SJSA1 (cell line): ENCODE measurements at regions not wholly inside any gene's neighbourhood (a gene's known extent, or its start where the extent isn't known, plus 50 kb on each side); places are given as distances from the start of the nearest gene placed in this dataset.
"Not testable (repeated sequence)": the region's sequence is repeated elsewhere in the genome, so short reads cannot be mapped to it uniquely, and the experiment has no call there.

Source experiments
- DNase-seq, 2 experiments: peaks; one replicate each; pipeline ENCODE4 v3.0.0-alpha.2; 2015 to 2020; ENCODE audit warnings: low spot score in 2 of 2, low read depth in 1 of 2
- H3K27ac ChIP-seq: fragments of 250-450 bp; sonication (Bioruptor Pico); 2 replicates; pipeline ENCODE4 v1.5.1; 2020; ENCODE audit warnings: mild to moderate bottlenecking, moderate library complexity
- H3K27me3 ChIP-seq: fragments of 250-450 bp; sonication (Bioruptor Pico); replicated peaks from 2 replicates; pipeline ENCODE4 v1.5.1; 2020; ENCODE audit warnings: mild to moderate bottlenecking, moderate library complexity
- H3K36me3 ChIP-seq: fragments of 250-450 bp; sonication (Bioruptor Pico); 2 replicates; pipeline ENCODE4 v1.5.1; 2020; ENCODE audit warnings: mild to moderate bottlenecking
- H3K4me1 ChIP-seq: fragments of 250-450 bp; sonication (Bioruptor Pico); replicated peaks from 2 replicates; pipeline ENCODE4 v1.6.1; 2021; ENCODE audit warnings: mild to moderate bottlenecking
- H3K4me3 ChIP-seq: fragments of 250-450 bp; sonication (Bioruptor Pico); 2 replicates; pipeline ENCODE4 v1.5.1; 2020; ENCODE audit warnings: mild to moderate bottlenecking
- H3K9me3 ChIP-seq: fragments of 250-450 bp; sonication (Bioruptor Pico); replicated peaks from 2 replicates; pipeline ENCODE4 v1.5.1; 2020; ENCODE audit warnings: mild to moderate bottlenecking

DNA sequence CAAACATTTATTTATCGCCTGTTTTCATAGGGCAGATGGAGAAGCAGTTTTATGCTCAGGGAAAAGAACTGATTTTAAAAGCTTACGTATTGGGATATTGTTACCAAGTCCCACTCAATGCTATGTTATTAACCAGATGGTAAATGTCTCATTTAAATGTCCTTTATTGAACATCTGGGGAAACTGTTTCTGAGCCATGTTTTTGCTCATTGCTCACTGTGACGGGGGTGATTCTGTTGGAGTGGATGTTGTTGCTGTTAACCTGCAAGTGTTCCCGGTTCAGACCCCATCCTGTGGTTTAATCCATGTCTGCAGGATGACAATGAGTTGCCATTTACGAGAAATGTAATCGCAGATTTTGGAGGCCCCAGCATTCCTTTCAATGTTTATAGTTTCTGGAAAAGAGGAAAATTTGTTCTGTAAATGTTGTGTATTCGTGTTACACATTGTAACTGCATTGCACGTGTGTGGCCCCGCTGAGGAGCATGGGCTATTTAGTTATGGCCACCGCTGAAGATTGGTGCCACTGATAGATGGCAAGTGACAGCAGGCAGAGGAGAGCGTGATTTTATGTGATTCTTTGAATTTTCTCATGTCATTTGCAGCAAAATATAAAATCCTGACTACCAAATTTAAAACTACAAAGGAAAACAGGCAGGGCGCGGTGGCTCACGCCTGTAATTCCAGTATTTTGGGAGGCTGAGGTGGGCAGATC is 174.8 kb upstream of the COPS8 start:
- DNase-seq: peak; percentile 51 to 67
- no peak overlapping the region for H3K4me3 ChIP-seq
- no peaks in the 10 kb centered on the region for H3K36me3 ChIP-seq
- H3K27me3 ChIP-seq: no peaks in the 10 kb centered on the region
- H3K9me3 ChIP-seq: no peaks in the 10 kb centered on the region
- H3K4me1 ChIP-seq: peaks cover 28% of the 10 kb centered on the region
- H3K27ac ChIP-seq: peak overlapping the region; percentile 51; the same call in 1 of the 2 replicates

DNA sequence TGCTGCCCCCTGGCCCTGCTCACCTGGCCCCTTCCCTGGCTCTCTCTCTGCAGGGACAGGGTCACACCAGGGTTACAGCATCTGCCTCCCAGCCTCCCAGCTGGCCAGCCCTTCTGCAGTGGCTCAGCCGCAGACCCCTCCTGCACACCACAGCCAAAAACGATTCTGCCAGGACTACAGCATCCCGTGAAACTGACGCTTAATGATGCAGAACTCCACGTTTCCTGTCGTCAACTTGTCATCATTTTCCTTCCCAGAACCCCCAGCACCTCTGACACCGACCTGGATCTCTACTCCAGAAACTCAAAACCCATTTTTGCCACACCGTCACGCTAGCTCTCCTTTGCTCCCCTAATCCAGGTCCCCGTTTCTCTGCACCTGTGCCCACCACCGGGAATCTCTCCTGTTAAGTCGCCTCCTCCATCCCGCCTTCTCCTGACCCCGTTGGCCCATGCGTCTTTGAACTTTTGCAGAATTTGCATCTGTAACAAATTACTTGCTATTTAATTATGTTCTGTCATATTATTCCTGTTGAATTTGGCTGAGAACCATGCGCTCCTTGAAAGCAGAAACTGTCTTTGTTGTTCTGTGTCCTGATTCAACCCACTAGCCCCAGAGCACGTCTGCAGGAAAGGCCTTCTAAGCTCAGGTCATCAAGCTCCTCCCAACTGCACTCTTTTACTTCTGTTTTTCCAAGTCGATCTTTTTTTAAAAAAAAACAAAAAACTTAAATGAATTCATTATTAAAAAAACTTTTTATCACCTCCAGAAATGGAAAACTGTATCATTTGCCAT is 173.2 kb upstream of the COPS8 start:
- no peaks in the 10 kb centered on the region for H3K27me3 ChIP-seq
- H3K4me3 ChIP-seq: no peak overlapping the region
- H3K9me3 ChIP-seq: no peaks in the 10 kb centered on the region
- no peak overlapping the region for H3K27ac ChIP-seq
- peaks cover 28% of the 10 kb centered on the region for H3K4me1 ChIP-seq
- DNase-seq: no peak
- no peaks in the 10 kb centered on the region for H3K36me3 ChIP-seq

DNA sequence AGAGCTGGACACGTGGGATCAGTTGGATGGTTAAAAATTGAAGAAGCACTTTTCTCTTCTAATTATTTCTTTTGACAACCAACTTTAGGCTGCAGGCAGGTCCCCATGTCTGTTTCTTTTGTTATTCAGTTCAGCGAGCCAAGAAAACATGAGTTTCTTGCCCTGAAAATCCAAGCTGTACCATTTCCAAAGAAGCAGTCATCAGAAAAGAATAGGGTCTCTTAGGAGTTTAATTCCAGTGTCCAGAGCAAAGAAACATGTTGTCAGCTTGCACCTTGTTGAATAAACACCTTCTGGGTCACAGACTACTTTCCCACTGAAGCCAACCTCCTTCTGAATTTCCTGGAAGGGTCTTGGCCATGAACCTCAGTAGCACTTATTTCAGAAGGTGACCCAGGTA is 170.5 kb upstream of the COPS8 start:
- H3K4me1 ChIP-seq: peaks cover 33% of the 10 kb centered on the region
- H3K27me3 ChIP-seq: no peaks in the 10 kb centered on the region
- DNase-seq: no peak
- no peaks in the 10 kb centered on the region for H3K36me3 ChIP-seq
- H3K27ac ChIP-seq: no peak overlapping the region
- H3K9me3 ChIP-seq: no peaks in the 10 kb centered on the region
- no peak overlapping the region for H3K4me3 ChIP-seq

DNA sequence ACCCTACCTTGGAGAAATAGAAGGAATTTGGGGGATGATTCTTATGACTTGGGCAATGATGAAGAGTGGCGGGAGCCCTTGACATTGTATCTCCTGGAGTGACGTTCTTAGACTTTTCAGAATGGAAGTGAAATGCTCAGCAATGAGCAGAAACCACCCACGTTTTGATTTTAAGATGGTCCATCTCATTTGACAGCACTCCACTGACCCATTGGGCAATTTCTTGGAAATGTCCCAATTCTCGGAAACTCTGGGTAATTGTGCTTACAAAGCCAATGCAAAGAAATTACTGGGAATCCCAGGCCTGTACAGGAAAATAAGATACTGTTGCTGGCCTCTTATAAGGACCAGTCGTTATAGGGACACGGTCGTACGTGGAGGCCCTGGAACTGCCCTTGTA is 170.0 kb upstream of the COPS8 start:
- peak in 1 of 2 experiments; percentile 1 for DNase-seq
- Histone ChIP-seq H3K9me3 (no peaks in the 10 kb centered on the region), H3K36me3 (no peaks in the 10 kb centered on the region), H3K27ac (no peak overlapping the region), H3K27me3 (no peaks in the 10 kb centered on the region), H3K4me1 (peaks cover 32% of the 10 kb centered on the region), H3K4me3 (no peak overlapping the region)

DNA sequence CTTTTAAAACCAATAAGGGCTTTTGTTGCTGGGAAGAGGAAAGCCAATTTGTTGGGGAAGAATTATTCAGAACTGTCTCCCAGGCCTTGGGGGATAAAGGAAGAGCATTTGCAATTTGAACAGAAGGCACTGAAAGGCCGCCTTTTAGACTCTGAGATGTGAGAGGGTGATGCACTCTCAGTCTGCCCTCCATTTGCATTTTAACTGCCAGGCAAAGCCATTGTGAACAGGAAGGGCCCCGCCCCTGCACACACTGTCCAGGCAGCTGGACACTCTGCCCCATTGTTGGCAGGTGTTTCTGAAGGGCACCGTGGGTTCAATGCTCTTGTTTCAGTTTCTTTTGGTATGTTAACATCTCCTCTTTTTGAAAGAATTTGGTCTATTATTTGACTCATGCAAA is 169.5 kb upstream of the COPS8 start:
- H3K4me3 ChIP-seq: no peak overlapping the region
- H3K9me3 ChIP-seq: no peaks in the 10 kb centered on the region
- no peak overlapping the region for H3K27ac ChIP-seq
- DNase-seq: peak in 1 of 2 experiments; percentile 16
- no peaks in the 10 kb centered on the region for H3K36me3 ChIP-seq
- H3K27me3 ChIP-seq: no peaks in the 10 kb centered on the region
- peaks cover 27% of the 10 kb centered on the region for H3K4me1 ChIP-seq

DNA sequence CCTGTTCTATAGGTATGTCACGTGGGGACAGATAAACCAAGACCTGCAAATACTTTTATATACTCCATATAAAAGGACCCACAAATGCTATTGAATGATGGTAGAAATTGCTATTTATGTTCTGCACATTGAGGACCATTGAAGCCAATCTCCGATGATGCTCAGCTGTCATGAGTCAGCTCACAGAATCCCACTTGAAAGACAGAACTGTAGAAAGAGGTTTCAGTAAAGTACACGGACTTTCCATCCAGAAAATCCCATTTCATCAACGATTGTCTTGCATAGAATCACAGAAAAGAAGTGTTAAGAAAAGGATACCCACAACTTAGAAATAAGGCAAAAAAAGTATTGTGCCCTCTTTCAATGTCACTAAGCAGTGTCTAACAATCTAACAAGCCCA is 169.0 kb upstream of the COPS8 start:
- H3K4me3 ChIP-seq: no peak overlapping the region
- no peaks in the 10 kb centered on the region for H3K27me3 ChIP-seq
- DNase-seq: peak in 1 of 2 experiments; percentile 3

DNA sequence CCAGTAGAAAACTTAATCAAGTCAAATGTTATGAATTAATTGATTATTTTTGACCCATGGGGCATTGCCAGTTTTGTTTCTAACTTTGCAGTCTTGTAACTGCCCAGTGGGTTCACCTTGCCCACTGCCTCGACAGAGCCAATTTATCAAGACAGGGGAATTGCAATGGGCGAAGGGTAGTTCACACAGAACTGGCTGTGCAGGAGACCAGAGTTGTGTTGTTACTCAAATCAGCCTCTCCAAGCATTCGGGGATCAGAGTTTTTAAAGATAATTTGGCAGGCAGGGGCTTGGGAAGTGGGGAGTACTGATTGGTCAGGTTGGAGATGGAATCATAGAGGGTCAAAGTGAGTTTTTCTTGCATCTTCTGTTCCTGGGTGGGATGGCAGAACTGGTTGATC is 168.5 kb upstream of the COPS8 start:
- Histone ChIP-seq H3K36me3 (no peaks in the 10 kb centered on the region), H3K4me3 (no peak overlapping the region), H3K4me1 (peaks cover 20% of the 10 kb centered on the region), H3K27ac (no peak overlapping the region), H3K27me3 (no peaks in the 10 kb centered on the region), H3K9me3 (no peaks in the 10 kb centered on the region)
- DNase-seq: peak in 1 of 2 experiments; percentile 16

More for the DNA sequence above, 169.0 kb upstream of the COPS8 start:
- no peaks in the 10 kb centered on the region for H3K9me3 ChIP-seq
- H3K27ac ChIP-seq: no peak overlapping the region
- peaks cover 23% of the 10 kb centered on the region for H3K4me1 ChIP-seq
- H3K36me3 ChIP-seq: no peaks in the 10 kb centered on the region

DNA sequence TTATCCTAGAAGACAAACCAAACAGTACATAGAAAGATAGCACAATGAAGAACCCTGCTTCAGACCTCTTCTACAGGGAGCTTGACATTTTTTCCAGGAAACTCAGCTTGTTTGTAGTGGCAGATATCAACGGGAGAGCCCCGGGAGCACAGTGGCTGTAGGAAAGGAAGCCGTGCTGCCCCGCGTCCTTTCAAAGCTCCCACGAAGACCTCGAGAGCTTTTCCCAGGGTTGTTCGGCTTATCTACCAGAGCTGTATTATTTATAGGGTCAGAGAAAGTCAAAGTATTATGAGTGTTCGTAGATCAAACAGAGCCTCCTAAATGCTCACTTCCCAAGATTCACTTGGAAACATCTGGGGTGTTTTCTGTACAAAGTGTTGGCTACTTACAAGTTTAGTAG is 167.1 kb upstream of the COPS8 start:
- DNase-seq: peak in 1 of 2 experiments; percentile 1
- no peaks in the 10 kb centered on the region for H3K36me3 ChIP-seq
- H3K27ac ChIP-seq: no peak overlapping the region
- no peaks in the 10 kb centered on the region for H3K9me3 ChIP-seq
- no peak overlapping the region for H3K4me3 ChIP-seq
- no peaks in the 10 kb centered on the region for H3K27me3 ChIP-seq
- H3K4me1 ChIP-seq: peaks cover 14% of the 10 kb centered on the region

DNA sequence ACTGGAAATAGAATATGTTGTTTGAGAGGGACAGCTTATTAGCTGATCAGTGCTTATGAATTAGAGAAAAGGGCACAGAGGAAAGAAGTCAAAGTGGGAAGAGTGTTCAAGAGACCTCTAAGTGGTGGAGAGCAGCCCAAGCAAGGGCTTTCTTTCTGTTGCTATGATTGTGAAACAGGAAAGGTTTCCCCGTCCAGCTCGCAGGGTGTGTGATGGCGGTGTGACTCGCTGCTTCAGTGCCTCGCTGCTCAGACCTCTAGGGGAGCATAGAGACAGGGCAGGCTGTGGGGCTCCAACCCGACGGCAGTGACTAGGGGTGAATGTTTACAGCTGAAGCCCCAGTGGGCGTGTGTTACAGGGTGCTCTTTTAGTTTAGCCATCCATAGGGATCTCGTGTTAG is 166.5 kb upstream of the COPS8 start:
- DNase-seq: peak in 1 of 2 experiments; percentile 51
- Histone ChIP-seq H3K36me3 (no peaks in the 10 kb centered on the region), H3K9me3 (no peaks in the 10 kb centered on the region), H3K27ac (no peak overlapping the region), H3K4me1 (peaks cover 10% of the 10 kb centered on the region), H3K4me3 (no peak overlapping the region), H3K27me3 (no peaks in the 10 kb centered on the region)

DNA sequence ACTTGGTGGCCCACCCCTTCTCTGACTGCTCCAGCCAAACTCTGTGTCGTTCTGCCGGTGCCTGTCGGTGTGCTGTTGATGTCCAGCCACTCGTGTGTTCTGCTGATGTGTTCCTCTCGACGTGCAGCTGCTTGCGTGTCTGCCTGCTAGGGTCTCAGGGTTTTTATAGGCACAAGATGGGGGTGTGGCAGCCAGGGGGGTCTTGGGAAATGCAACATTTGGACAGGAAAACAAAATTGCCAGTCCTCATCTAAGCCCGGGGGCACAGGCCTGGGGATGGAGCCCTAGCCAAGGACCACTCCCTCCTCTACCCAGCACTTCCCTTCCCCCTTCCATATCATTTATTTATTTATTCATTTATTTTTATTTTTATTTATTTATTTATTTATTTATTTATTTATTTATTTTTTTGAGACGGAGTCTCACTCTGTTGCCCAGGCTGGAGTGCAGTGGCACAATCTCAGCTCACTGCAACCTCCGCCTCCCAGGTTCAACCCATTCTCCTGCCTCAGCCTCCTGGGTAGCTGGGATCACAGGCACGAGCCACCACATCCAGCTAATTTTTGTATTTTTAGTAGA is 165.8 kb upstream of the COPS8 start:
- not testable (repeated sequence) for H3K27me3 ChIP-seq, H3K4me1 ChIP-seq, H3K9me3 ChIP-seq, H3K36me3 ChIP-seq, H3K27ac ChIP-seq, H3K4me3 ChIP-seq
- DNase-seq: peak in 1 of 2 experiments; percentile 30

DNA sequence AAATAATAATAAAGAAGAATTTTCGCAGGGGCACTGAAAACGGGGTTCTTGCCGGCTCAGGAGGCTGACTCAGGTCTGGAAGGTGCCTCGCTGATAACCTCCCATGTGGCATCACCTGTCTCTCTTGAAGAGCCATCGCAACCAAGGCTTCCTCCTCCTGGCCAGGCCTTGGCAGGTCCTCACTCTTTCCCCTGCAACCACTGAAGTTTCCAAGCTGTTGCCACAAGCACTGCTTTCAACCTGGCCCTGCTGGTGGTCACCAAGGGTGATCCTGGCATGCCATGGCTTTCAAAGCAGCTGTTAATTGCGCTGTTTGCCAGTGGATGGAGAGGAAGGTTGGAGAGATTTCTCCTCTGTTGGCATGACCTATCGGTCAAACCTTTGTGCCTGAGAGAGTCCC is 163.6 kb upstream of the COPS8 start:
- Histone ChIP-seq H3K4me1 (peaks cover 13% of the 10 kb centered on the region), H3K4me3 (no peak overlapping the region), H3K27me3 (no peaks in the 10 kb centered on the region), H3K27ac (no peak overlapping the region), H3K9me3 (no peaks in the 10 kb centered on the region), H3K36me3 (no peaks in the 10 kb centered on the region)
- DNase-seq: peak in 1 of 2 experiments; percentile 17

DNA sequence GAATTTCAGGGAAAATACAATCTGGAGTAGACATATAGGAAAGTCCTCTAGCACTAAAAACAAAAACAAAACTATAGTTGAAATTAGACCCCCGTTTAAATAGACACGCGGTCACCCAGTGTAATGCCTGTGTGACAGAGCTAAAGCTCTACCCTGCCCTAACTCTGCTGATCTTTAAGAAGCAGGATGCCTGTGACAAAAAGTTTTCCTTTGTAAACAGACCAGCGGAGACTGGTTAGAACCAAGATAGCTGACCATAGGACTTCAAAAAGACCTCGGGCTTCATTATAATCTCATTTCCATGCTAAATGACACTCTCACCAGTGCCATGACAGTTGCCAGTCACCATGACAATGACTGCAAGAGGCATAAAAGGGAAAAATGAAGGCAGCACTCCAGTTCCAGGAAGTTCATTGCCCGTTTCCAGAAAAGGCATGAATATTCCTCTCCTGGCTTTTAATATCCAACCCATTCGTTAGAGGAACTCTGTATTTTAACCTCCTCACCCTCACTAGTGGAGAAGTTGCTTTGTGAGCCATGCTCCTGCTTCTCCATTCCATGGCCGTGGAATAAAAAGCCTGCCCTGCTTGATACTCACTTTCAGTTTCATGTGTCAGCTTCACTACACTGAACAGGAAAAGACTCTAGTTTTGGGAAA is 157.2 kb upstream of the COPS8 start:
- peak overlapping the region; percentile 38 for H3K27ac ChIP-seq
- no peaks in the 10 kb centered on the region for H3K36me3 ChIP-seq
- H3K4me3 ChIP-seq: peak overlapping the region; percentile 29
- no peaks in the 10 kb centered on the region for H3K9me3 ChIP-seq
- H3K4me1 ChIP-seq: peaks cover 17% of the 10 kb centered on the region
- peak; percentile 17 to 49 for DNase-seq
- no peaks in the 10 kb centered on the region; the same call in 1 of the 2 replicates for H3K27me3 ChIP-seq

DNA sequence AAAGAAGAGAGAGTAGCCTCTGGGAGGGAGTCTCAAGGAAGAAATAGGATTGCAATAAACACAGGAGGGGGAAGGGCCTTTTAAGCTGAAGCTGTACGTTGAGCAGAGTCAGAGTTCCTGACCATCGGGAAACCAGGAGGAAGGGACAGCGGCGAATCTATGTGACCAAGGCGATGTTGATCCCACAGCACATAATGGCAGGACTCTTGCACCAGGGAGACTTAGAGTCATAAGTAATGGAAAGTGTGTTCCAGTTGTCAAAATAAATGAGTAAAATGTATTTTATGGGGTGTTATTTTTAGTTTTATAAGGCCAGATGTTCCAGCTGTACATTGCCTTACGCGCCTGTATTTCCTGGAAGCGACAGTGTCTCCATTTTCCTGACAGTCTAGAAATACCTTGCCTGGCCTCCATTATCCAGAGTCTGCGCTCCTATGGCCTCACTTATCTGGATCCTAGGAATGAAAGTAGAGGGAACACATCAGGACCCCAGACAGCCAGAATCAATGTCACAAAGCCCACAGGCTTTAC is 152.8 kb upstream of the COPS8 start:
- Histone ChIP-seq H3K27me3 (no peaks in the 10 kb centered on the region; the same call in 1 of the 2 replicates), H3K4me3 (no peak overlapping the region), H3K27ac (no peak overlapping the region), H3K4me1 (peaks cover 9% of the 10 kb centered on the region), H3K9me3 (no peaks in the 10 kb centered on the region), H3K36me3 (no peaks in the 10 kb centered on the region)
- peak in 1 of 2 experiments; percentile 20 for DNase-seq
